Activated T-cell treated with anti-CD3 and anti-CD28 coated beads, Interleukin-2, amount 50 U/mL, for 48 hours (primary cell): ENCODE measurements at regions not wholly inside any gene's neighbourhood (a gene's known extent, or its start where the extent isn't known, plus 50 kb on each side); places are given as distances from the start of the nearest gene placed in this dataset.
"Not testable (repeated sequence)": the region's sequence is repeated elsewhere in the genome, so short reads cannot be mapped to it uniquely, and the experiment has no call there.

Experiments used
- DNase-seq, 2 experiments: peaks; one replicate each; pipeline ENCODE4 v3.0.0-alpha.2; 2020

- no peak for DNase-seq
These were observed 159.1 kb upstream of the PREP start for GRCh38 chr6:105562027-105562426.

DNA sequence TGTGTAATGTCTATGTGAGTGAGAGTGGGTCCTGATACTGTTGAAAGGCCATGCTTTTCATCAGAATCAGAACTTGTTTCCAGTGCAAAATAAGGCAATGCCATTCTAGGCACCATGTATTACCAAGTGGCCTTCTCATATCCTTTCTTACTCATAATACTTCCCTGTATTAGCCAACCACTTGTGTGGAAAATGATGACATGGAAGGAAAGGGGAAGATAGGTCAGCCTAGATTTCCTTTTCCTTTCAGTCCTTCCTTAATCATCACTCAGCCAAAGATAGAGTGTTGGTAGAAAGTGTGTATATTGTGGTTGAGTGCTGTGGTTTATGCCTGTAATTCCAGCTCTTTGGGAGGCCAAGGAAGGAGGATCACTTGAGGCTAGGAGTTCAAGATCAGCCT lies 158.6 kb upstream of the PREP start:
- no peak for DNase-seq

DNA sequence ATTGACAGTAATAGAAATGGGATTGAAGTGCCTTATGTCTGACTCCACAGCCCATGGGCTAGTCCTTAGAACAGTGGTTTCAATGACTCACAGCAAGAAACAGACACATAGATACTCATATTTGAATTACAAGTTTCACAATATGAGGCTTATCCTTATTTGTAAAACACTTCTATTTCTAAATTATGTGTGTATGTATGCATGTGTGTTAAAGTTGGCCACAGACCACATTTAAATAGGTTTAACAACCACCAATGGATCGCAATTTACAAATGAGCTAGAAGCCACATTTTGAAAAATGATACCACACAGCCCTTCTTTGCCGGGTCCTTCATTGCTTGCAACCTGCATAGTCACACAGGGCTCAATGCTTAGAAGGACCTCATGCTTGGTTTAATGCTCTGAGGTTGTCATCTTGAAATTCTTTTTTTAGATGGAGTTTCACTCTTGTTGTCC lies 157.8 kb upstream of the PREP start:
- peak; percentile 19 to 23 for DNase-seq

- DNase-seq: no peak
These were observed 154.4 kb upstream of the PREP start for GRCh38 chr6:105557291-105557690.

- no peak for DNase-seq
These were observed 150.3 kb upstream of the PREP start for GRCh38 chr6:105553171-105553570.

DNA sequence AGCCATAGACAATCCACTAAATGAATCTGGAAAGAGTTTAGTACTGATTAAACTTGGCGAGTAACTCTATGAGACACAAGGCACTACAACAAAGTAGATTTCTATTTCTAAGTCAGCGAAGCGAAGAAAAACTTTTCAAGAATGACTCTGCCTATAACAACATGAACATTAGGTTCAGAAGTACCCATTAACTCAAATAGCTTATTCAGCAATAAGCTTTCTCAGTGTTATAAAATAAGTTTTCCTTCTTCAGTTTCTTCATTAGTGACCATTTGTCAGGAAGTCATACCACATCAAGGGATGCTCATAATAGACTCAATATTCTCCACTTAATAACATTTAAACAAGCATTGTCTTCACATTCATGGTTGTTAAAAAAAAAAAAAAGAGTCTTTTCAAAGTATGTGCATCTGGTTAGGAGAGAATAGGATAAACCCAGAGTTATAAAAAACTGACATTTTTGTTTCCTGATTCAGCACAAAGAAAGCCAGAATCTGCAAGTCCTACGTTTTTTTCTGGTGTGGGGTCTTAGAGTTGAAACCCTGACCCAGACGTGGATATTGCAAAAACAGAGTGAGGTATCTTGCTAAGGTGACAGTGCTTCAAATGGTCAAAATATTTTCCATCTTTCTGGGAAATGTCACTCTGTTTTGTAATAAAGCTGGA lies 148.2 kb upstream of the PREP start:
- DNase-seq: no peak

GRCh38 chr6:105546754-105547153 lies 143.9 kb upstream of the PREP start:
- DNase-seq: no peak

GRCh38 chr6:105545947-105546731 lies 143.3 kb upstream of the PREP start:
- DNase-seq: no peak

DNA sequence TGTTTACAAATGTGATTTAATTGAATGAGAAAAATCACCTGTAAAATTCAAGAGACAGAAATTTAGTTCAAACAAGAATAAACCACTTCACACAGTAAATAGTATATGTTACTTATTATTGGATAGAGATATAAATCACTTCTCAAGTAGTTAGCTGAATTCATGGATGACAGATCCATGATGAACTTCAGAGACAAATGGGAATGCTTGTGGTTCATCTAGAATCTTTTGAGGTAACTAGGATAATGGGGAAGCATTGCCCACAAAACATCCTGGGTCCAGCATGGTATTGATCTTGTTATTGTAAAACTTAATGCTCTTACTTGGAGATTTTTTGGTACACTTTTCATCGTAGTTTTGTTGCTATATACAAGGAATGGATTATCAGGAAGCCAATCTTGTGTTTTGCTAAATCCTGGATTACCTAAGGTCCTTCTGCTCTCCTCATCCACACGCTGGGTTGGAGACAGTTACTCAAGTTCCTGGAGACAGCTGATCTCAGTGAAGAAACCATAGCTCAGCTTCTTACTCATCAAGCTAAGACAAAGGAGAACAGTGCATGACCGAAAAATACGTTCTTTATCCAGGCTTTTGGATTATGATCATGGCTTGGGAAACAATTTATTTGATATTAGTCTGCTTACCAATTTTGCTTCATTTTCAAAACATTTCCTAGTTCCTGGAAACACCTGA lies 142.5 kb upstream of the PREP start:
- DNase-seq: no peak

GRCh38 chr6:105539911-105540310 lies 137.0 kb upstream of the PREP start:
- no peak for DNase-seq

- DNase-seq: no peak
These were observed 135.2 kb upstream of the PREP start for GRCh38 chr6:105537981-105538578.

DNA sequence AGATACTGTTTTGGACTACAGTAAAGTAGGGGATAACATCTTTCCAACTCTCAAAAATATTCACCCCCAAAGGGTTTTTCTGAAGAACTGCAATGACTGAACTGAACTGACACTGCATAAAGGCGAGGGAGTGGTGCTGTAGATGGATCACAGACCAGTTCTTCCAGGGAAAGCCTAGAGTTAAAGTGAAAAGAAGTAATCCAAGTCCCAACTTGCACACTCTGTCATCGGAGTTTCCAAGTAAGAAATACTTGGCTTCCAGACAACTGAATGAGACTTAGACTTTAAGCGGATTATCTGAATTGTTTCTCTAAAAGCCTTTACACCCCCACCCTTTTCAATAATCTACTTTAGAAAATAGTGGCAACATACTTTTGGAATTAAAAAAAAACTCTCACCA lies 134.1 kb upstream of the PREP start:
- DNase-seq: no peak

GRCh38 chr6:105533301-105533700 lies 130.4 kb upstream of the PREP start:
- no peak for DNase-seq

DNA sequence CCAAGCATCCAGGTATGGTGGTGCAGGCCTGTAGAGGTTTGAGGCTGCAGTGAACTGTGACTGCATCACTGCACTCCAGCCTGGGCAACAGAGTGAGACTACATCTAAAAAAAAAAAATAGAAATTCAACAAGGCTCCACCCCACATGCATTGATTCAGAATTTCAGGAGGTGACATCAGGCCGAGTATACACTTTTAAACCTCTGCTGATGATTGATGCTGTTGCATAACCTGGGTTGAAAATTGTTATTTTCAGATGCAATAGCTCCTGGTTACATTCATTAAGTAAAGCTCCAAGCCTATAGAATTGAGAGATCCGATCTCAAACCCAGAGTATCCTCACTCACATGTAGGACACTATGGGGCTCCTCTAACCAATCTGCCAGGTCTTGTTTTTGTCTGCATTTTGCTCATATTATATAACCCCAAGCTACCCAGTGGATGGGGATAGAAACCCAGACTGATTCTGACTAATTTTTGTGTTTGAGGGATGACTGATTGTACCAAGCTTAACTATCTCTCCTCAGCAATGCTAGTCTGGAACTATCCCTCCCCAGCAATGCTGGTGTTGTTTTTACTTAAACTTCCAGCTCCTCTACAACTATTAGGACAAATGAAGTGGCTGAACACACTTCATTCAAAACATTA lies 123.5 kb upstream of the PREP start:
- no peak for DNase-seq

- no peak for DNase-seq
These were observed 119.9 kb upstream of the PREP start for GRCh38 chr6:105522626-105523322.

DNA sequence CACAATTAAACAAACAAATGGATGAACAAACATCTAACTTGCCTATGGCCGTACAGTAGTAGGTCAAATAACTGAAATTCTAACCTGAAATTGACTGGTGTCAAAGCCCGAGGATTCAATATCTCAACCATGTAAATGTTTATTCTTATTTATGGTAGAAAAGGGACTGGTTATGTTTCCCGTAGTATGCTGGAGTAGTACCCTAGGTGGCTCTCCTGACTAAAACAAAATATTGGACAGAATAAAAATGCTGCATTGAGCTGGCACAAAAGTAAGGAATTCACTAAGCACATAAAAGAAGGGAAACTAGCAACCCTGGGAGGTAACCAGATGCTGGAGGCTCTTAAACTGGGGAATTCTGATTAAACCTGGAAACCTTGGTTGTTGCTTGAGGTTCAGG lies 117.1 kb upstream of the PREP start:
- DNase-seq: no peak

- DNase-seq: not testable (repeated sequence)
These were observed 116.1 kb upstream of the PREP start for GRCh38 chr6:105518993-105519392.

DNA sequence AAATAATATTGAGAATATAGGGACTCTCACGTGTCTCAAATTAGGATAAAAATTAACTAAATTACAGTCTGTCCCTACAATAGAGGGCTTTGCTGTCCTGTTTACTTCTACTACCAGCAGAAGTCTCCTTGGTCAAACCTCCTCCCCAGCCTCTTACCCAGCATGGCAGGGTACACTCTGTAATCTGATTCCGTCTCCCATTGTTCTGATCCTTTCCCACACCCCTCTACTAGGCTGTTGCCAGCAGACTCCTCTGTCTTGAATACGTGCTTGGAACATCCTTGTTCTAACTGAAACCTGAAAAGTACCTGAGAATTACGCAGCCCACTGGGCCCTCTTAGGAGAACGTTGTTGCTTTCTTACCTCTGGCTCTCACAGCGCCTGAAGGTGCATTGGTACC lies 112.2 kb upstream of the PREP start:
- no peak for DNase-seq

DNA sequence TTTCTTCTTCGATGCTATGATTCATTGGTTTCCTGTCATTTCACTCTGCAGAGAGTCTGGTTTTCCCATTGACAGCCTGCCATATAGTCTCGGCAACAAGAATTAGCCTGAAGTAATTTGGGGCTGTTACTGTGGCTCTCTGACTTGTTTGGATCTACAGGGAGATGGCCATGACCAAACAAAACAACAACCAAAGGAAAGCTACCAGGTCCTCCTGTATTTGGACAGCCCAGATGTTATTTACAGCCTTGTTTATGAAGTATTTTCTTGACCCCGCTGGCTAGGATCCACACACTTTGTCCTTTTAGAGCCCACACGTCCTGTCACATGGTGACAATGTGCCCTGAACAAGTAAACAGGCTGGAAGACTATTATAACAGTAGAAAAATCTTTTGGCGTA lies 111.4 kb upstream of the PREP start:
- DNase-seq: no peak

GRCh38 chr6:105511639-105512038 lies 108.8 kb upstream of the PREP start:
- no peak for DNase-seq

DNA sequence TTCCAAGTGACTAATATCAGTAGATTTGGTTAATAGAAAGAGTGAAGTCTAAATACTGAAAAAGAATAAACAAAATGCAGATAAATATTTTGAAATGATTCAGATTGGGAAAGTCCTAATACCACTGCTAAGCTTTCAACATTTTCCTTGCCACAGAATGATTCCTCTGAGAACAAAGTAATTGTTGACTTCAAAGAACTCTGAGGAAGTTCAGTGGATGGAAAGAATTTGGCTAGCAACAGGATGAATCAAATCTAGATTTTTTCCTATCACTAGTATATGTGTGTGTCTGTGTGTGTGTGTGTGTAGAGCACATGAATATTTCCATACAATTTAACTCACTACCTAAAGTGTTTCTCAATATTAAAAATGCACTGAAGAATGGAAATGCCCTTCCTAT lies 107.9 kb upstream of the PREP start:
- no peak for DNase-seq
